ENCODE measurements at regions not wholly inside any gene's neighbourhood (a gene's known extent, or its start where the extent isn't known, plus 50 kb on each side); places are given as distances from the start of the nearest gene placed in this dataset.

GRCh38 chr6:80769106-80769505 is 662.6 kb downstream of the BCKDHB start:
- intact Hi-C loops (cut with micrococcal nuclease): no loop called here

- intact Hi-C loops (cut with micrococcal nuclease): no loop called here
Measured at GRCh38 chr6:80767808-80768207, 661.3 kb downstream of the BCKDHB start.

GRCh38 chr6:80744213-80744612 is 637.7 kb downstream of the BCKDHB start:
- intact Hi-C loops (cut with micrococcal nuclease): no loop called here

DNA sequence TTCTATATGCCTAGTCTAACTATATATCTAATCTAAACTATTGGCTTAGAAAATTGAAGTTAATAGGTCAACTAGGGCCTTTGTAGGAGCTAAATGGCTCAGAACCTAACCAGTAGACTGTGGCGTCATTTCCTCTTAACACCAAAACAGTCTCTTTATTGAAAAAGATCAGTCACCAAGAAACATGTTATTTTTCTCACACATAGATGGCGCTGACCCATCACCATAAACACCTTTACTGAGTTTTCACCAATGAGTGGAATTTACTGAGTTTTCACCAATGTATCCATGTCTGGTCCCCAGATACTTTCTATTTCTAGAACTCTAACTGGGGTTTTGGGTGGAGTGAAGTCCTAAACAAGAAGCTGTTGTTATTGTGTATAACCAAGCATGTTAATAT is 636.0 kb downstream of the BCKDHB start:
- intact Hi-C loops (cut with micrococcal nuclease): no loop called here

DNA sequence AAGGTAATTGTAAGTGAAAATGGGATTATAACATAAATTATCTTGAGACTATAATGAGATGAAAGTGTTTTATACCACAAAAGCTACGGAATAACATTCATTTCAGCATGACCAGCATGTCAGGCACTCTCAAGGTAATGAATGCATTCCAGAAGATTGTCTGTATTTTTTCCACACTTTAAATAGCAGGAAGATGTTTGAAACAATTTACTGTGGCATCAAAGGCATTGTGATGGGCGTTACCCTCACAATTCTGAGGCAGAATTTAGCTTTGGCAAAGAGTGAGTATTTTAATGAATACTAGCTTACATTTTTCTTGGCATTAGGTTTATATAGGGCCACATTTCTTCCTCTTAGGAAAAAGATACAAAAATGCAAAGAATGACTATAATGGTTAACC is 627.2 kb downstream of the BCKDHB start:
- intact Hi-C loops (cut with micrococcal nuclease): no loop called here

DNA sequence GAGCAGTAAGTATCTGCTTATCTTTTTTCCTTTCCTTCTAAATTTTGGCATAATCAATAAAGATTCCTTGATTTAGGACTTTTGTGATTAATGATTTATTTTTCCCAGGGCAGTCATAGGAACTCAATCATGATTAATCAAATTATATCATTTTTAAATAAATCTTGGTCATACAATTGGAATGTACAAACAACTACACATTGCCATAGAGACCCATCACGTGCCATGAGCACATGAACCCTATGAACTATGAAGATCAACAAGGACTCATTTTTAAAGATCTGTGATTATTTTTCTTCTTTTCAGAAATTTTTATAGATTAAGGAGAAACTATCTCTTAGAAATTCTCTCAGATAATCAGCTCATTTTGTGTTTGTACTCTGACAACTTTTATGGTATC is 622.4 kb downstream of the BCKDHB start:
- intact Hi-C loops (cut with micrococcal nuclease): no loop called here

DNA sequence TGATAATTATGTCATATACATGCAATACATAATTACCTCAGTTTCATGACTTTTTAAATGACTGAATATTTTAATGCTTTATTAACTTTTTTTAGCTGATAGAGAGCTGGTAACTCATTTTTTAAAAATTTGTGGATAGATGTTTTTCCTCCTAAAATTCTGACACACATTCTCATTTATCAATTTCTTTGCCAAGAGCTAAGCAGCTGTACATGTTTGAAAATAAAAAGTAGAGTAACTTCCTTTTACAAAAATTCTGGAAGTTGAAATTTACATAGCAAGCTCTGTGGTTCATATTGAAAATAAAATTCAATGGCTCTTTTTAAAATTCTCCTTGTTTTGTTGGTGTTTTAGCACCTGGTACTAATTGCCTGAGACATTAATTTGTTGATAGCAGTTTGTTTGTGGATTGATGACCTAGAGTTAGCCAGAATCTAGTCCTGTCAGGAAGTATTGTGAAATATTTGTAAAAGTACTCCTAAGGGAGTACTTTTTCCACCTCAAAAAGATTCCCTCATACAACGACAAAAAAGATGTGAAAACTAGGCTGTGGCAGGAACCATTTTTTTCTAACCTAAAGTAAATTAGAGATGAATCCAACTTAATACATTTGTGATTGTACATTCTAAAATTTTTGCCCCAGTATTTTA is 621.8 kb downstream of the BCKDHB start:
- intact Hi-C loops (cut with micrococcal nuclease): no loop called here

DNA sequence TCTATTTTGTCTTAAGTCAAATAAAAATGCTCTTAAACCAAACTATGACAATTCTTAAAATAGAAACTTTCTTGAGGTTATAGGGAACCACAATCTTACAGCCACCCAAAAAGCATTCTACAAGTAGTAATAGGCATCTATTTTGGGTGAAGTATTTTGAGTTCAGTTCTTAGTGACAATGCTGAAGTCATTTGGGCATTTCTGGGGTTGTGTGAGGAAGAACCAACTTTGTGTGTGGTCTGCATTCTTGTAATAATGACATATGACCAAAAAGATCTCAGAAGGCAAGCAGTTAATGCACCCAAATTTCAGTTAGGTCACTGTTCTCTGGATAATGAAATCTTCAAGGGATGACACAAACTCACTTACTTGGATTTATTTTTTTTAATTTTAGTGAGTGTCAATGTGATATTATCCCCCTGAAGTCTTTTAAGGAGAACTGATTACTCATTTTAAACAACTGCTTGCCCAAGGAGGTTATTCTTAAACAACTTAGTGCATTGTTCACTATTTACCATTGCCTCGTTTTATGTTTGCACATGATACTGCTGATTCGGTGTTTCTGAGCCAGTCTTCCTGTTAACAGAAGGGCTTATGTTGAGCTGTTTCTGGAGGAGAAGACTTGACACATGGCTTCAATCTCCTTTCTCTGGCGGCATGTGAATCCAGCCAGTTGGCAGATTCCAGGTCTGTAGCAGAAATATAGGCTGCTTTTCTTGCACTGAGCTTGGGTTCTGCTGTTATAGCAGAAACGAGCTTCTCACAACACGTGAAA is 618.9 kb downstream of the BCKDHB start:
- intact Hi-C loops (cut with micrococcal nuclease): no loop called here

DNA sequence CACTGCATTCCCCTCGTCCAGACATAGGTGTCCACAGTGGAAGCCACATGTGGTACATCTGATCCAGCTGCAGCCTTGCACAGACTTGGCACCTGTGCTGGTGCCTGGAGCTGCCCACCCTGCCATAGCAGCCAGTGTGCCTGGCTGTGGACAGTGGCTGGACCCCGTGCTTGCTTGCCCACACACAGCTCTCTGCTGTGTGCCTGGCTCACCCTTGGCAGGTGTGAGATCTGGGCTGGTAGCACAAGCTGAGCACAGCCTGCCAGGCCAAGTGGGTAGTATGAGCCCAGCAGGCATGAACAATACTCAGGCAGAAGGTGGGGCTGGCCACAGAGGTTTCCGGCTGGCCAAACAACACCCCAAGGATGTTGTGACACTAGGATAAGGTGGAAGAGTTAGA is 614.4 kb downstream of the BCKDHB start:
- intact Hi-C loops (cut with micrococcal nuclease): no loop called here

DNA sequence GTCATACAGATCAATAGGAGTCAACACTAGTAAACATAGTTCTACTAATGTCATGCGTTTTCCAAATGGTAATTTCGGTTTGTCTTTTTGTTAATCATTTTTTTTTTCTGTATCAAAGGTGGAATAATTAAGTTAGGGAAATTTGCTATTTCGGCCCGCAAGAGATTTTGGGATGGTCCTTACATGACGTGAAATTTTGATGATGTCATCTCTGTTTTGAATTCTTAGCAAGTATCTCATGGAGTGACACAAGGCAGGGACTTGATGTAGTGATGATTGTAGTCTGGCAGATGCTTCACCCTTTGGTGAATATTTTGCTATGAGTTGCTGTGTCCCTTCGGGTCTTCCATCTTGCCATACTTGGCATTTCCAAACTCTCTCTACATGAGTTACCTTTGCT is 608.0 kb downstream of the BCKDHB start:
- intact Hi-C loops (cut with micrococcal nuclease): no loop called here

DNA sequence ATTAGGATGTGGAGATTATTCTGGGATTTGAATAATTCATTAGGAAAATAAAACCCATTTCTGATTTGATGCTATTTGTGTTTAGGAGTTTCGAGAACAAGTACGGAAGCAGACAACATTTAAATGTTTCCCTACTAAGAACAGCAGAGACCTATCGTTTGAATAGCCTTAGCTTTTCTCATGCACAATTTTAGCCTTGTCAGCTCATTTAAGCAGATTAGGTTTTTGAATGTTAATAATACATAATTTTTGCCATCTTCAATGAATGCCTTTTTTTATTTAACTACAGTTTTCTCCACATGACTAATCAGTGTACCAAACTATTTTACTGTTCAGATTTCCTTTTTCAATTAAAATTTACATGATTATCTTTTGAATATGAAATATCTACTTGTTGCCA is 592.0 kb downstream of the BCKDHB start:
- intact Hi-C loops (cut with micrococcal nuclease): no loop called here

DNA sequence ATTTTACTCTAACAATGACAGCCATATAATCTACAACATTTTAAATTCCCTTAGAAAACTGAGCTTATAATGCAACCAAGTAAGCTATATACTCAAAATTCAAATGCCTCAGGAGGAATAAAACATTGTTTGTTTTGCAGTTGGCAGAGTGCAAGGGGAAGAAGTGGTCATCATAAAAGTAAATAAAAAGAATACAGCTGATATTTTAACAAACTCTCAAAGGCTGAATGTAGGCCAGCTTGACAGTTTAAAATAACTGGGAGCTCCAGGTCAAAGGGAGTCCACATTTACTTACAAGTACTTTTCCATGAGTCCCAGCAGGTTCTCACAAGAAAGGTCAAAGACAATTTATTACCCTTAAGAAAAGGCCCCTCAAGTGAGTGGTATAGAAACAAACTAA is 589.8 kb downstream of the BCKDHB start:
- intact Hi-C loops (cut with micrococcal nuclease): no loop called here

- intact Hi-C loops (cut with micrococcal nuclease): no loop called here
Measured at GRCh38 chr6:80690551-80691131, 584.2 kb downstream of the BCKDHB start.

GRCh38 chr6:80689716-80690395 is 583.4 kb downstream of the BCKDHB start:
- intact Hi-C loops (cut with micrococcal nuclease): no loop called here

DNA sequence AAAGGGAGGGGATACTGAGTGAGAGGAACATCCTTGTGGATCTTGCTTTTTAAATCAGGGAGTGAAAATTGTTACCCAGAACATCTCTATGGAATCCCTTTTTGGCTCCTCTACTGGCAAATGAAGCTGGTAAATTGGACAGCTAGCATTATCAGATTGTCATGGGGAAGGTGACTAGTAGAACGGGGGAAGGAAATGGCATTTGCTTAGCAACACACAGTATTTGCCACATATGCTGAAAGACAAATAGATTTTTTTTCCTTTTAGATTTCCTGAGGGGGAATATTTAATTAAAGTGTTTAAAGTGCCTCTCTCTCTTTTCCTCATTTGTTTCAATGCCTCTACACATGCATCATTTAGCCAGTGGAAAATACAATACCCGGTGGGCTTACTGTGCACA is 573.5 kb downstream of the BCKDHB start:
- intact Hi-C loops (cut with micrococcal nuclease): no loop called here

DNA sequence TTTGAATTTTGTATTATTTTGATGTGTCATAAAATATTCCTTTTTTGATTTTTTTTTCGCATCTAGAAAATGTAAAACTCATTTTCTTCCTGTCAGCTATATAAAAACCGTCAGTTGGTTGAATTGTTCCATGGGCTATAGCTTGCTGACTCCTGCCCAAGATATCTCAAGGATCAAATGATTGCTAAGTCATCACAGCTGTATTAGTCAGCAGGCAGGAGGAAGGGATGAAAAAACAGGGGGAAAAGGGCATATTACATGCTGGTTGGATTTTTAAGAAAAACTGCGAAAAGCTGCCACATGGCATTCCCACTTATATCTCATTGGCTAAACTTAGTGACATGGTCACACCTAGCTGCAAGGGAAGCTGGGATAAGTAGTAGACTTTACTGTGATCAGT is 569.9 kb downstream of the BCKDHB start:
- intact Hi-C loops (cut with micrococcal nuclease): no loop called here

GRCh38 chr6:80674669-80675068 is 568.2 kb downstream of the BCKDHB start:
- intact Hi-C loops (cut with micrococcal nuclease): no loop called here

DNA sequence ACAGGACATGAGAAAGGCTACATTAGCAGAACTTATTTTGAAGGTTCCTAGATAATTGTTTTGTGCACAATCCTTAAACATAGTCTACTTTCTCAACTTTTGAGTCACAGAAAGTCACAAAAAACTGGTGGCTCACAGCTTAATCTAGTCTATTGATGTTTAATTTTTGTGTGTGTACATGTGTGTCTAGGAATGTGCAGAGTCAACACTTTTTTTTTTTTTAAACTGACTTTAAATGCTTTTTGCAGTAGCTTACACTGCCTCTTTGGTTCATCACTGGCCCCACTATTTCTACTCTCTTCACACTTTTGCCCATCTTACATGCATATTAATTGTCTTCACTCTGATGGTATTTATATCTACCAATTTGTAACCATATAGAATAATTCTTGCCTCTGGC is 566.9 kb downstream of the BCKDHB start:
- intact Hi-C loops (cut with micrococcal nuclease): no loop called here

DNA sequence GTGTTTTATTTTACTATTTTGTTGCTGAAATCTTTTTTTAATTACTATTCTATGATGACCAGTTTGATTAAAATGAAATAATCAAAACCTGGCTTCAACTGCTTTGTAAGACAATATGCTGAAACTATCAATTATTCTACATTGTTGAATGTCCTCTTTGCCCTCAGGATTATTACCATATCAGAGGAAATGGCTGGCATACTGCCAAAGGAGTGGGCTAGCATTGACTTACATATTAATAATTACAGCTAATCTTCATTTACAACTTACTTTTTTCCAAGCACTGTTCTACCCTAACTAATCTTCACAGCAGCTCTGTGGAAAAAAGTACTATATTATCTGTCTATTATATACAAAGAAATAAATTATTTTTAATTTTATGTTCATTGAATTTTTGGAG is 560.5 kb downstream of the BCKDHB start:
- intact Hi-C loops (cut with micrococcal nuclease): no loop called here

- intact Hi-C loops (cut with micrococcal nuclease): no loop called here
Measured at GRCh38 chr6:80658926-80659325, 552.5 kb downstream of the BCKDHB start.

GRCh38 chr6:80647156-80647555 is 540.7 kb downstream of the BCKDHB start:
- intact Hi-C loops (cut with micrococcal nuclease): no loop called here

- intact Hi-C loops (cut with micrococcal nuclease): no loop called here
Measured at GRCh38 chr6:80643881-80644280, 537.4 kb downstream of the BCKDHB start.
